ENCODE measurements at regions not wholly inside any gene's neighbourhood (a gene's known extent, or its start where the extent isn't known, plus 50 kb on each side); places are given as distances from the start of the nearest gene placed in this dataset.

- DNase-seq (ENCODE audit: low read depth) = no peak
Observed at GRCh38 chr2:66794551-66794950, 359.6 kb downstream of the MEIS1 start.

DNA sequence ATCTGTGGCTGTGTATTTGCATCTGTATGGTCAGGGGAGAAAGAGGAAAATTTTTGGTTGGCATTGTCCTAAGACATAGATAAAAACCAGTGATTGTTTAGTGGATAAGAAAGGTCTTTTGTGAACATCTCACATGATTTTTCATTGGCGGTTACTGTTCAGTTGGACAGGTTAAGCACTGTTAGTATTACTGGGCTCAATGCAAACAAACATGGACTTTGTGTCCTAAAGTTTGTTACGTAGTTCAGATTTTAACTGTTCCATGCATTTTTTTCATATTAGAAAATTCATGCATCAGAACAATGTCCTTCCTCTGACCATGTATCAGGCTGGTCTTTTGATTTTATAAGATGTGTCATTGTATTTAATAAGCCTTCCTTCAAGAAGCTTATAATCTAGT lies 368.0 kb downstream of the MEIS1 start:
- no peak for DNase-seq (ENCODE audit: low read depth)

GRCh38 chr2:66803726-66804125 lies 368.8 kb downstream of the MEIS1 start:
- no peak for DNase-seq (ENCODE audit: low read depth)

DNA sequence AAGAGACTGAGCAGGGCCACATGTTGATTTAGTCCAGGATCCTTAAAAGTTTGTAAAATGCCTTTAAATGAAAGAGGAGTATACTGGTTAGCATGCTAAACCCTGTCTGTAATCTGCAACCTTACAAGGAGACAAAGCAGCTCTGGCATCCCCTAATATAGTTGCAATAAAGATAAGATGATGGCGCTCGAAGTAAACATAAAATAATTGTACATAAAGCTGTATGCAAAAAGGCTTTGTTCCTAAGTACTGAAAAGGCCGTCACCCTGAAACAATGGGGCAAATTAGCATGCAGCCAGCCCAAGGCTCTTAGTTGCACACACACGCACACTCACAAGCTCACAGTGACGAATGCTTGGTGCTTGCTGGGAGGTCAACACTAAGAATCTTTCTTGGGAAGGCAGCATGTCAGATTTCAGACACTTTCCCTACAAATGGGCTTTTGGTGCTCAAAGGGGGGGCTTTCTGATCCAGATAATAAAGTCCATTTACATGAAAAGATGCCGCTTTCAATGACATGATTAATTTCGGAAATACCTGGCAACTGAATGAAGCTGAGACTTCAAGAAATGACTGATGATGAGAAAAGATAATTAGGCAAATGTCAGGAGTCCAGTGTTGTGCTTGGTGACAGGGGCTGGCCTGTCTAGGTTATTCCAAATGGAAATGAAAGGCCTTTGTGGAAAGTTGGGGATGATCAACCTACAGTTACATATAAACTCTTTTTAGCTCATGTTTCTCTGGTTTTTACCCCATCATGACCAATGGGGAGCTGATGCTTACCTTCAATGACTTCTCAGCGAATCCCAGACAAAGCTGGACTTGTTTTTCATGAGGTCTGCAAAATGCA lies 370.3 kb downstream of the MEIS1 start:
- DNase-seq (ENCODE audit: low read depth) = no peak

DNA sequence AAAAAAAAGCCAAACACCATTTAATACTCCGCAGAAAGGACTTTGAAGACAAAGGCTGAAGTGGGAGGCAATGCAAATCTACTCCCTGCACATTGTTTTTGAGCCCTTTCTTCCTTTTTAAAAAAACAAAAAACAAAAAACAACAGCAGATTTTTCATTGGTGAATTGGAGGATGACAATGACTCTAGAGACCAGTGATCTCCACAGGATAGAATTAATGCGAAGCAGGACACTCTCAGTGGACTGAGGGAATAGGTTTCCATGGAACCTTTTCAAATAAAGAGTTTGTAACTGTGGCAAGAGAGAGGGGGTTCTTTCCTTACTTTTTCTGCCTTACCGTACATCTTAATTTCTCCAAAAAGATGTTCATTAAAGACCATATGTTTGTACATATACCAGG lies 371.0 kb downstream of the MEIS1 start:
- no peak for DNase-seq (ENCODE audit: low read depth)

- DNase-seq (ENCODE audit: low read depth) = no peak
Observed at GRCh38 chr2:66813525-66813924, 378.6 kb downstream of the MEIS1 start.

DNA sequence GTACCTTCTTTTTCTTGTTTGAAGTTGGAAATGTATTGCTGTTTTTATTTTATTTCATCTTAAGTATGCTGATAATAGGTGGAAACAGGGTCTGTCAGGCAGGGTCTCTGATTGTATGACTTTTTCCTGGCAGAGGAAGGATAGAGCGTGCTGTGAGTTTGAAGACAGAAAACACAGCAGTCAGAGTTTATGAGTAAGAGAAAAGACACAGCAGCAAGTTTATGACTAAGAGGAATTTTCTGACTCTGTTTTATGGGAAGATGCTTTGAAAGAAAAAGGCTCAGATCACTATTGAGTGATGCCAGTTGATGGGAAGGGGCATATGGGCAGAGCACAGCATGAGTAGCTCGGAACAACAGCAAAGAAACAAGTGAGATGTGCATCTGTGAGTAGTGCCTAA lies 379.1 kb downstream of the MEIS1 start:
- DNase-seq (ENCODE audit: low read depth) = no peak

DNA sequence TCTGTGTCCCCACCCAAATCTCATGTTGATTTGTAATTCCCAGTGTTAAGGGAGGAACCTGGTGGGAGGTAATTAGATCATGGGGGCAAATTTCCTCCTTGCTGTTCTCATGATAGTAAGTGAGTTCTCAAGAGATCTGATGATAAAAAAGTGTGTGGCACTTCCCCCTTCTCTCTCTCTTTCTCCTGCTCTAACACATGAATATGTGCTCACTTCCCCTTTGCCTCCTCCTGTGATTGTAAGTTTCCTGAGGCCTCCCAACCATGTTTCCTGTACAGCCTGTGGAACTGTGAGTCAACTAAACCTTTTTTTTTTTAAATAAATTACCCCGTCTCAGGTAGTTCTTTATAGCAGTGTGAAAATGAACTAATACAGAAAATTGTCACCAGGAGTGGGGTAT lies 380.0 kb downstream of the MEIS1 start:
- DNase-seq (ENCODE audit: low read depth) = no peak

DNA sequence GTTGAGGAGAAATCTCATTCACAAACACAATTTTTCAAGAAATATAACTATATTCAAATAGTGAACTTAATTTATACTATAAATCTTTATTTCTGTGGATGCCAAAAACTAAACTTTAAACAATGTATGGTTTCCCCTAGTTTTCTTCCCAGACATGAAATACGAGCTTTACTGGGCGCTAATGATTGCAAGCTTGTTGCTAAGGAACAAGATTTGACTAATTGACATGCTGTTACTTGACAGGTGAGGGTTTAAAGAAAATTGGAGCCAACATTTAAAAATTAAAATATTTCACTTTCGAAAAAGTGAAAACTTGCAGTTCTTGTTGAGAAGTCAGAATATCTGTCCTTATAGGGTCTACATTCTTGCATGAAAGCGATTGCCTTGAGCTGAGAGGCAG lies 381.0 kb downstream of the MEIS1 start:
- DNase-seq (ENCODE audit: low read depth) = no peak

- DNase-seq (ENCODE audit: low read depth) = no peak
Observed at GRCh38 chr2:66821168-66821567, 386.2 kb downstream of the MEIS1 start.

GRCh38 chr2:66822186-66822585 lies 387.3 kb downstream of the MEIS1 start:
- no peak for DNase-seq (ENCODE audit: low read depth)

GRCh38 chr2:66824926-66825325 lies 390.0 kb downstream of the MEIS1 start:
- no peak for DNase-seq (ENCODE audit: low read depth)

DNA sequence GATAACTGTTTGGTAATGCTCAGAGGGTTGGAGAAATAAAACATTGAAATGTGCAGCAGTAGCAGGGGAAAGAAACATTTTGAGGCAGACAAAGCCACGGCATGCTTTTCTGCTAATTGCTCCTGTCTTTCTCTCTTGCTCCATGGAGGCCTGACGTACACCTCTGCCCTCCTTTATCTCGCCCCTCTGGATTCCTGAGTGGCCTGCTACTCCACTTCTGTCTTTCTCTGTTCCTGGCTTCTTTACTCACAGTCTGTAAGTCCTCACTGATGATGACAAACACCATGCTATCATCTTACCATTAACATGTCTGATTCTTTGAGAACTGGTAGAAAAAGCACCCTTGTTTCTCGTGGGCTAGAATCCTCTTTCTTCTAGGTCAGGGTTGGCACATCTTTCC lies 392.9 kb downstream of the MEIS1 start:
- no peak for DNase-seq (ENCODE audit: low read depth)

DNA sequence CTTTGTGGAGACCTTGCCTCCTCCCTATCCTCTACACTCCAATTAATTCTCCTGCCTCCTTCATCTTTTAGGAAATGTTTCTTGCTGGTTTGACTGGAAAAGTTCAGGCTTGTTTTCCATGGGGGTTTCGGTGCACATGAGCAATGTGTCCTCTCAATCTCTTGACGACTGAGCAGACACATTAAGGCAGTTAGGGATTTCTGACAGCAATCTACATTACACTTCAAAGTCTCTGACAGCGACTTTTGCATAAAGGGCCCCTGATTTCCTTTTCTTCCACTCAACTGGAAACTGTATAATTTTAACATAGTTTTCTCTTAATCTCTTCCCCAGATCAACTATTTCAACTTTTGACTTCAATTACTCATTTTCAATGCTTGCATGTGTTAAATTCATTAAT lies 394.0 kb downstream of the MEIS1 start:
- DNase-seq (ENCODE audit: low read depth) = no peak

GRCh38 chr2:66830881-66831280 lies 396.0 kb downstream of the MEIS1 start:
- DNase-seq (ENCODE audit: low read depth) = no peak

DNA sequence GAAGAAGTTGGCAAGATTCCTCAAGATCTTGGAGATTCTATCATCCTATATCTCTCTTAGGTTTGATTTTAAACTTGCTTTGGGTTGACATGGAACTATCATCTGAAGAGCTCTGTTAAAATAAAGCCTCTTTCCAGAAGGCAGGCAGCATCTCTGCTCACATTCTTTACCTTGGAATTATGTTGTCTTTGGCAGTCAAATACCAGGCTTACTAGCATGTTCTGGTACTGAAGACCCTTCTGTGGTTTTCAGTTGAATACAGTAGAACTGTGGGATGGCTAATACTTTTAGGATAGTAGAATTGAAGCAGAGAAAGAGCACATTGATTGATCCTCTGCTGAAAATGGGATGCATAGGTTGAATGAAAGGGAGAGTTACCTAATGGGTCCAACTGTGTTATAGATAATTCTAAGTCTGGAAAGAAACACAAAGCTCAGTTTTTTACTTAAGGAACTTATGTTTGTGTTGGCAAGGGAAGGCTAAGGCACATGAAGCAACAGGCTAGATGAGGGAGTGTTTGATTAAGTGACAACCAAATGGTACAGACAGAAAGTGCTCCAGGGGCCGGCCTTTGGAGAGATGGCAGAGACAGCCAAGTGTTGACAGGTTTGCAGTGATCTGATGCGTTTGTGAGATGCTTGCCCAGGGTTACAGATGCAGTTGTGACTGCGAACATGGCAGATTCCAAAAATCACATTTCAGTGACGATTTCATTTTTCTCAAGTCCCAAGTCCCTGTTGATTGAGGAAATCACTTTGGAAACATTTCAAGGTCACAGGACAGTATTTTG lies 397.9 kb downstream of the MEIS1 start:
- no peak for DNase-seq (ENCODE audit: low read depth)

- DNase-seq (ENCODE audit: low read depth) = no peak
Observed at GRCh38 chr2:66834859-66835258, 399.9 kb downstream of the MEIS1 start.

GRCh38 chr2:66836851-66837250 lies 401.9 kb downstream of the MEIS1 start:
- no peak for DNase-seq (ENCODE audit: low read depth)

DNA sequence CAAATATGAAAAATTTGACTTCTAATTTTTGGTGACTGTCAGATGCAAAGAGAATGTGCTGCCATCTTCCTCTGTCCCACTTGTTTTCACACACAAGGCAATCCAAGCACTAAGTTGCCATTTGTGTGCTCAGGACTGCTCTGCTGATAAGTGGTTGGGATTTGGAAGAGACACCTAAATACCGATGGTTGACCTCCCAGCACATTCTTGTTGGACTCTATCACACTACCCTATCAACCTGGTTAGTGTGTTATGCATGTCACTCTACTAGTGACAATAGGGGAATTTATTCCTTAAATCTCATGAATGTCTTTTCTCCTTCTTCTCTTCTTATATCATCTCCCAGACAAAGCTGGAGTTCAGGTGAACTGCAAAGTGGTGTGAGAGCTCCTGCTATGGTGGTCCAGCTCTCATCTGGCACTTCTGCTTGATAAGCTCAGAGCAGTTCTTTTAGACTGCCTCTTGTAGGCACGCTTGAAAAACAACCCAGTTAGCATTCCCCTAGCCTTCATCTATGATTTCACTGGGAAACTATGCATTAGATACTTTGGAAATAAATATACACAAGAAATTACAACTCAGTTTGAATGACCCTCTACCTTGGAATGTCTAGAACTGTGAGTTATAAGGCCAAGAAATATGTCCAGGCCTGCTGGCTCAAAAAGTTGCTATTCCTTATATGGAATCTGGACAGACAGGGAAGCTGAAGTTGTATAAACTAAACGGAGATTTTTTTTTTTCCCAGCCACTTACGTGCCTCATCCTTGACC lies 404.8 kb downstream of the MEIS1 start:
- DNase-seq (ENCODE audit: low read depth) = peak; percentile 19

- no peak for DNase-seq (ENCODE audit: low read depth)
Observed at GRCh38 chr2:66840321-66841002, 405.5 kb downstream of the MEIS1 start.

DNA sequence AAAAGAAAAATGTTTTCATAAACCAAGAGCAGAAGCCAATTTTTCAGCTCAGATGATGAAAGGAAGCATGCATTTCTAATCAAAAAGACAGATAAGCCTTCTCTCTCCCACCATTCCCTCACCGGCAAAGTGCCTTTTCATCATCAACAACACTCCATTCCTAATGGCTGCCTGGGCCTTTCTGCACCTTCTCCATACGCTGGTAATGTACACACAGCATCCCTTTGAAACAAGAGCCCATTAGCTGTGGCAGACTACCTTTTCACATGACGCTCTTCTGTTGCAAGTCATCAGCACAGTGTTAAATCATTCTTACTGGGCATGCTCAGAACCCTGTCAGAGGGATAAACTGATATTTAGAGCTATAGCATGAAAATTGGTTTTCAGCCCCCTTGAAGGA lies 408.9 kb downstream of the MEIS1 start:
- DNase-seq (ENCODE audit: low read depth) = no peak

DNA sequence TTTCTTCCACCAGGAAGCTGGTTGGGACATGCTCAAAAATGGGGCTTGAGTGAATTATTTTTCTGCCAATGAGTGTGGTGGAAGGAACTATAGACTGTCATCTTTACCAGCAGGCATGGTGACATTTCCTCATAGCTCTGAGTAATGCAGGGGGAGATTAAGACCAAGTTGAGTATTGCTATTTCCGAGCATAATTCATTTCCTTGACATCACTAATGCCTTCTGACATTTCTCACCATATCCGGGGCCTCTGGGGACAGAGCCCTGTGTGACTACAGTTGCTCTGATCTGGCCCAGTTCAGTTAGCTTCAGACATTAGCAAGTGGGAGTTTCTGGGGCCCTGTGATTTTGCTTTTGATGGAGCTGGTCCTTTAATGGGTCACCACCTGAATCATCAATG lies 410.4 kb downstream of the MEIS1 start:
- no peak for DNase-seq (ENCODE audit: low read depth)
